NCI-H146 (cell line): ENCODE measurements at regions not wholly inside any gene's neighbourhood (a gene's known extent, or its start where the extent isn't known, plus 50 kb on each side); places are given as distances from the start of the nearest gene placed in this dataset.

Experiments used
- DNase-seq: peaks from one replicate; lab custom pipeline; 2025; lab: John Stamatoyannopoulos, UW

GRCh38 chr2:239488125-239488524 is 87.3 kb upstream of the HDAC4 start:
- DNase-seq, result no peak

- no peak for DNase-seq
These were observed 86.5 kb upstream of the HDAC4 start for GRCh38 chr2:239487272-239487671.

- DNase-seq, result no peak
These were observed 84.8 kb upstream of the HDAC4 start for GRCh38 chr2:239485622-239486021.

GRCh38 chr2:239484571-239485355 is 83.9 kb upstream of the HDAC4 start:
- no peak for DNase-seq

GRCh38 chr2:239482778-239483712 is 82.2 kb upstream of the HDAC4 start:
- no peak for DNase-seq

- DNase-seq, result no peak
These were observed 78.7 kb upstream of the HDAC4 start for GRCh38 chr2:239479471-239479870.

GRCh38 chr2:239477591-239477990 is 76.8 kb upstream of the HDAC4 start:
- no peak for DNase-seq

- DNase-seq, result no peak
These were observed 76.2 kb upstream of the HDAC4 start for GRCh38 chr2:239476757-239477585.

GRCh38 chr2:239476029-239476756 is 75.4 kb upstream of the HDAC4 start:
- no peak for DNase-seq

GRCh38 chr2:239475161-239476028 is 74.6 kb upstream of the HDAC4 start:
- no peak for DNase-seq

- DNase-seq, result no peak
These were observed 72.5 kb upstream of the HDAC4 start for GRCh38 chr2:239473211-239473805.

- peak; percentile 93 for DNase-seq
These were observed 71.5 kb upstream of the HDAC4 start for GRCh38 chr2:239472235-239472775.

- no peak for DNase-seq
These were observed 70.4 kb upstream of the HDAC4 start for GRCh38 chr2:239471011-239471792.

- no peak for DNase-seq
These were observed 69.5 kb upstream of the HDAC4 start for GRCh38 chr2:239470151-239470900.

GRCh38 chr2:239469106-239469960 is 68.5 kb upstream of the HDAC4 start:
- no peak for DNase-seq

- DNase-seq, result no peak
These were observed 67.8 kb upstream of the HDAC4 start for GRCh38 chr2:239468491-239469105.
